PC-9 (cell line): ENCODE measurements at regions not wholly inside any gene's neighbourhood (a gene's known extent, or its start where the extent isn't known, plus 50 kb on each side); places are given as distances from the start of the nearest gene placed in this dataset.
A peak's percentile ranks its signal among the peaks of the same experiment; 100 is the strongest.

Experiments
- BruUV-seq: library from RNA; stranded (reverse); fragments of 400-500 nt; replicated peaks from 2 replicates; lab custom pipeline; 2021; lab: Mats Ljungman, UMichigan
- CTCF ChIA-PET: fragments of 300-600 bp; sonication (Branson Sonifier 250); formaldehyde crosslinking; loops from one replicate; lab custom pipeline; 2022; ENCODE audit warnings: antibody characterized with exemption; lab: Charles Lee
- POLR2A ChIA-PET: fragments of 300-600 bp; sonication (Branson Sonifier 250); formaldehyde crosslinking; loops from one replicate; lab custom pipeline; 2022; ENCODE audit warnings: antibody characterized with exemption; ENCODE audit not compliant: unreplicated experiment; lab: Charles Lee
- DNase-seq, 2 experiments: peaks; one replicate each; pipeline versions ENCODE4 v3.0.0 to v3.0.0-alpha.2; 2015 to 2022; ENCODE audit warnings: mixed read lengths in 1 of 2
- H2AFZ ChIP-seq: fragments of 200-600 bp; sonication (generic); 2 replicates; pipeline ENCODE4 v1.8.1; 2017; ENCODE audit warnings: antibody characterized with exemption
- H3F3A ChIP-seq: fragments of 200-600 bp; sonication (generic); 2 replicates; pipeline ENCODE4 v1.8.1; 2017; ENCODE audit warnings: antibody characterized with exemption, mild to moderate bottlenecking, low read depth; ENCODE audit not compliant: insufficient read depth
- H3K27ac ChIP-seq: fragments of 200-600 bp; sonication (generic); 2 replicates; pipeline ENCODE4 v1.6.1; 2016; ENCODE audit warnings: mixed run types
- H3K27me3 ChIP-seq: fragments of 200-600 bp; sonication (generic); 2 replicates; pipeline ENCODE4 v1.6.1; 2016; ENCODE audit warnings: low read depth, mixed run types; ENCODE audit not compliant: insufficient read depth
- H3K36me3 ChIP-seq: fragments of 200-600 bp; sonication (generic); 2 replicates; pipeline ENCODE4 v1.6.1; 2016; ENCODE audit warnings: low read depth, mixed run types
- H3K4me1 ChIP-seq: fragments of 200-600 bp; sonication (generic); replicated peaks from 2 replicates; pipeline ENCODE4 v1.6.1; 2016; ENCODE audit warnings: mixed run types; ENCODE audit not compliant: insufficient read depth
- H3K4me2 ChIP-seq: fragments of 200-600 bp; sonication (generic); 2 replicates; pipeline ENCODE4 v1.6.1; 2017; ENCODE audit warnings: mixed run types
- H3K4me3 ChIP-seq: fragments of 200-600 bp; sonication (generic); 2 replicates; pipeline ENCODE4 v1.6.1; 2016; ENCODE audit warnings: mixed run types
- H3K79me2 ChIP-seq: fragments of 200-600 bp; sonication (generic); 2 replicates; pipeline ENCODE4 v1.6.1; 2017; ENCODE audit warnings: low read depth, mixed run types
- H3K9me2 ChIP-seq: fragments of 200-600 bp; sonication (generic); 2 replicates; pipeline ENCODE4 v1.8.1; 2017; ENCODE audit warnings: mild to moderate bottlenecking; ENCODE audit not compliant: insufficient read depth
- H3K9me3 ChIP-seq: fragments of 200-600 bp; sonication (generic); 2 replicates; pipeline ENCODE4 v1.8.1; 2016; ENCODE audit warnings: low read depth; ENCODE audit not compliant: insufficient read depth
- H4K20me1 ChIP-seq: fragments of 200-600 bp; sonication (generic); 2 replicates; pipeline ENCODE4 v1.8.1; 2017; ENCODE audit not compliant: insufficient read depth
- CTCF ChIP-seq: fragments of 200-600 bp; sonication (generic); conservative IDR thresholded peaks from 2 replicates; pipeline ENCODE4 v1.6.1; 2017; ENCODE audit warnings: mixed run types, antibody characterized with exemption, mild to moderate bottlenecking, moderate library complexity
- EZH2 ChIP-seq: fragments of 200-600 bp; sonication (generic); IDR thresholded peaks from 2 replicates; pipeline ENCODE4 v1.8.0; 2017; ENCODE audit warnings: antibody characterized with exemption, low read depth
- intact Hi-C: fragments of 100-400 bp; cut with micrococcal nuclease; formaldehyde crosslinking; loops from one replicate; pipeline ENCODE4 v1.10.0; 2022; ENCODE audit not compliant: unreplicated experiment

GRCh38 chr12:17975239-17975638 is 114.8 kb downstream of the RERGL start:
- CTCF ChIA-PET, result no interaction called here
- H3F3A ChIP-seq, result no peaks in the 10 kb centered on the region
- no peak overlapping the region for H3K4me3 ChIP-seq
- H2AFZ ChIP-seq, result no peak overlapping the region
- no peaks in the 10 kb centered on the region for H3K9me3 ChIP-seq
- H3K79me2 ChIP-seq, result no peaks in the 10 kb centered on the region
- no peak overlapping the region for H3K4me2 ChIP-seq
- no peaks in the 10 kb centered on the region for H4K20me1 ChIP-seq
- H3K36me3 ChIP-seq, result no peaks in the 10 kb centered on the region
- no peaks in the 10 kb centered on the region for H3K27me3 ChIP-seq
- no TSS peak for BruUV-seq
- H3K27ac ChIP-seq, result no peak overlapping the region
- no peaks in the 10 kb centered on the region for H3K4me1 ChIP-seq
- no peak for DNase-seq
- 0 out of 2 replicates have a peak, but pooled peaks cover under 1% of the 10 kb centered on the region for H3K9me2 ChIP-seq
- TF ChIP-seq CTCF, result no peak
- TF ChIP-seq EZH2, result no peak
- intact Hi-C loops, result no loop called here
- POLR2A ChIA-PET, result no interaction called here

DNA sequence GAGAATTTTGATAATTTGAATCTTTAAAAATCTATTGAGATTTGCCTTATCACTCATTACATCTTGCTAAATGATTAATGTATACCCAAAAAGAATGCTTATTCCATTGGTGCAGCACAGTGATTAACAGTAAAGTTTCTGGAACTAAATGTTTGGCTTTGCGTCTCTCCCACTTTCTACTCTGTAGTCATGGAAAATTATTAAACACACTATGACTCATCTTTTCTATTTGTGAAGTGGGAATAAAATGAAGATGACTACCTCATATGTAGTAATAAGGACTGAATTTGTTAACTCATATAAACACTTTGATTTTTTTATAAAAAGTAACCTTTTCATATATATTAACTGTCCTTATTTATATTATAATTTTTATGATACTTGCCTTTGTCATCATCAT is 118.1 kb downstream of the RERGL start:
- TF ChIP-seq EZH2 (no peak), CTCF (no peak)
- Histone ChIP-seq H3K4me3 (no peak overlapping the region), H3F3A (no peaks in the 10 kb centered on the region), H3K36me3 (no peaks in the 10 kb centered on the region), H3K9me3 (no peaks in the 10 kb centered on the region), H3K9me2 (0 out of 2 replicates have a peak, but pooled peaks cover 5% of the 10 kb centered on the region), H3K4me2 (no peak overlapping the region), H3K27ac (no peak overlapping the region), H2AFZ (no peak overlapping the region), H3K79me2 (no peaks in the 10 kb centered on the region), H4K20me1 (no peaks in the 10 kb centered on the region), H3K27me3 (no peaks in the 10 kb centered on the region), H3K4me1 (no peaks in the 10 kb centered on the region)
- no TSS peak for BruUV-seq
- ChIA-PET POLR2A (no interaction called here), CTCF (no interaction called here)
- intact Hi-C loops, result no loop called here
- no peak for DNase-seq

- H3K4me3 ChIP-seq, result no peak overlapping the region
- CTCF ChIA-PET, result interaction anchor here (0.7 kb wide), 1 partner anchor 9 kb away, joined by 3 read pairs; no protein-coding TSS in a partner anchor
- no peaks in the 10 kb centered on the region for H3K36me3 ChIP-seq
- no peak overlapping the region for H3K4me2 ChIP-seq
- H2AFZ ChIP-seq, result no peak overlapping the region
- no peaks in the 10 kb centered on the region for H3K27me3 ChIP-seq
- TF ChIP-seq EZH2, result no peak
- TF ChIP-seq CTCF, result 0 out of 2 replicates have a peak, but pooled peaks have one; percentile 19
- no peaks in the 10 kb centered on the region for H3K4me1 ChIP-seq
- no peak for DNase-seq
- H4K20me1 ChIP-seq, result no peaks in the 10 kb centered on the region
- H3K27ac ChIP-seq, result no peak overlapping the region
- POLR2A ChIA-PET, result no interaction called here
- no TSS peak for BruUV-seq
- H3F3A ChIP-seq, result no peaks in the 10 kb centered on the region
- no peaks in the 10 kb centered on the region for H3K79me2 ChIP-seq
- H3K9me3 ChIP-seq, result no peaks in the 10 kb centered on the region
- intact Hi-C loops, result no loop called here
- H3K9me2 ChIP-seq, result no peaks in the 10 kb centered on the region
Measured at GRCh38 chr12:17954788-17955187, 135.2 kb downstream of the RERGL start.
